OCI-LY7 (cell line): ENCODE measurements at regions not wholly inside any gene's neighbourhood (a gene's known extent, or its start where the extent isn't known, plus 50 kb on each side); places are given as distances from the start of the nearest gene placed in this dataset.

Source experiments
- EZH2phosphoT487 ChIP-seq: fragments of 200-600 bp; sonication (generic); IDR thresholded peaks from 2 replicates; pipeline ENCODE4 v1.6.1; 2018; ENCODE audit warnings: low read depth, borderline replicate concordance, mild to moderate bottlenecking, mixed run types, antibody characterized with exemption, low read length, moderate library complexity, mixed read lengths
- TF ChIP-seq, protein P1 (sequence below): fragments of 200-600 bp; sonication (generic); conservative IDR thresholded peaks from 2 replicates; pipeline ENCODE4 v1.5.1; 2014; ENCODE audit warnings: mild to moderate bottlenecking, antibody characterized with exemption, low read length, moderate library complexity, mixed read lengths

DNA sequence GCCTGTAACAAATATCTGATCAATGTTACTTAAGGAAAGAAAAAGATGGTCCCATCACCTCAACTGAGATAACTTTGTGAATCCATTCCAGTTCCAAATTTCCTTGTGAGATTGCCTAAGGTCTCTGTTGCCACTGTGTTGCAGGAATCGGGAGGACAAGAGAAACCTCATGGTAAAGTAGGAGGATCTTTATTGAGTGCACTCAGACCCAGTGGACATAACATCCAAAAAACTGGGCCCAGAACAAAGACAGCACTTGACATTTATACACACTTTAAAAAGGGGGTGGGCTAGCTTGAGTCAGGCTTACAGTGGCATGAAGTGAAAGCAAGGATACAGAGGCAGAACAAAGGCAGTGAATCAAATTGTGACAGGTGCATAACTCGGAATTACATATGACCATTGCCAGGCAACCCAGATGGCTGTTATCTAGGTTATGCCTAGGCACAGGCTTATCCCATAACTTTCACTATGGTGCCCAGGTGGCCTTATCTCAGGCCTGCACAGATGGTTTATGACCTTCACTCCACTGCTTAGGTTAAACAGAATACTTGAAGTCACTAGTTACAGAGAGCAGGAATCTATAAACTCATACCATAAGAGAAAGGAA lies 459.4 kb upstream of the PCDH20 start:
- TF ChIP-seq EZH2phosphoT487: no peak
- TF ChIP-seq, protein P1, sequence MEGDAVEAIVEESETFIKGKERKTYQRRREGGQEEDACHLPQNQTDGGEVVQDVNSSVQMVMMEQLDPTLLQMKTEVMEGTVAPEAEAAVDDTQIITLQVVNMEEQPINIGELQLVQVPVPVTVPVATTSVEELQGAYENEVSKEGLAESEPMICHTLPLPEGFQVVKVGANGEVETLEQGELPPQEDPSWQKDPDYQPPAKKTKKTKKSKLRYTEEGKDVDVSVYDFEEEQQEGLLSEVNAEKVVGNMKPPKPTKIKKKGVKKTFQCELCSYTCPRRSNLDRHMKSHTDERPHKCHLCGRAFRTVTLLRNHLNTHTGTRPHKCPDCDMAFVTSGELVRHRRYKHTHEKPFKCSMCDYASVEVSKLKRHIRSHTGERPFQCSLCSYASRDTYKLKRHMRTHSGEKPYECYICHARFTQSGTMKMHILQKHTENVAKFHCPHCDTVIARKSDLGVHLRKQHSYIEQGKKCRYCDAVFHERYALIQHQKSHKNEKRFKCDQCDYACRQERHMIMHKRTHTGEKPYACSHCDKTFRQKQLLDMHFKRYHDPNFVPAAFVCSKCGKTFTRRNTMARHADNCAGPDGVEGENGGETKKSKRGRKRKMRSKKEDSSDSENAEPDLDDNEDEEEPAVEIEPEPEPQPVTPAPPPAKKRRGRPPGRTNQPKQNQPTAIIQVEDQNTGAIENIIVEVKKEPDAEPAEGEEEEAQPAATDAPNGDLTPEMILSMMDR: no peak
